GM12878 (cell line): ENCODE measurements at regions not wholly inside any gene's neighbourhood (a gene's known extent, or its start where the extent isn't known, plus 50 kb on each side); places are given as distances from the start of the nearest gene placed in this dataset.

Source experiments
- ATAC-seq: fragments of 200-7000 bp; cut with Tn5 transposase; 3 replicates; pipeline ENCODE4 v1.9.1; 2020; ENCODE audit warnings: mild to moderate bottlenecking, moderate library complexity
- BruUV-seq: library from RNA; stranded (reverse); fragments of 400-500 nt; replicated peaks from 2 replicates; lab custom pipeline; 2021; lab: Mats Ljungman, UMichigan
- CTCF ChIA-PET: fragments of 300-600 bp; sonication (Branson Sonifier 250); formaldehyde crosslinking; extraction: SDS; loops from one replicate; lab custom pipeline; 2021; ENCODE audit warnings: inconsistent platforms; lab: Yijun Ruan, JAX
- POLR2A ChIA-PET: fragments of 350-600 bp; formaldehyde crosslinking; extraction: SDS; loops from one replicate; lab custom pipeline; 2021; ENCODE audit warnings: inconsistent platforms; lab: Charles Lee
- RAD21 ChIA-PET: fragments of 300-600 bp; sonication (Branson Sonifier 250); formaldehyde crosslinking; loops from one replicate; lab custom pipeline; 2023; ENCODE audit warnings: antibody characterized with exemption; ENCODE audit not compliant: unreplicated experiment; lab: Charles Lee
- SMC1A ChIA-PET: fragments of 300-600 bp; sonication (Branson Sonifier 250); formaldehyde crosslinking; loops from one replicate; lab custom pipeline; 2023; ENCODE audit not compliant: unreplicated experiment, uncharacterized antibody; lab: Charles Lee
- DNase-seq: peaks from one replicate; pipeline ENCODE4 v3.0.0-alpha.2; 2011; ENCODE audit warnings: low read depth, low spot score
- FAIRE-seq: peaks from 3 replicates; lab custom pipeline; 2011; peaks lifted over from hg19 to GRCh38; lab: Jason Lieb, UNC
- H2AFZ ChIP-seq: 2 replicates; pipeline ENCODE4 v1.6.0; 2011; ENCODE audit warnings: low read depth, low read length, control low read depth; ENCODE audit not compliant: control insufficient read depth
- H3K27ac ChIP-seq: 2 replicates; pipeline ENCODE4 v1.5.1; 2011; ENCODE audit warnings: control low read depth; ENCODE audit not compliant: control insufficient read depth, insufficient read depth
- H3K27me3 ChIP-seq, 2 experiments: replicated peaks in 1 of 2; 2 replicates each; pipeline versions ENCODE4 v1.6.0 to v1.6.1; 2011; ENCODE audit warnings: low read length in 1 of 2; ENCODE audit not compliant: control insufficient read depth in 2 of 2, insufficient read depth in 2 of 2
- H3K36me3 ChIP-seq, 2 experiments: 2 replicates each; pipeline ENCODE4 v1.5.1; 2011; ENCODE audit warnings: low read length in 1 of 2; ENCODE audit not compliant: control insufficient read depth in 2 of 2, insufficient read depth in 2 of 2
- H3K4me1 ChIP-seq: 2 replicates; pipeline ENCODE4 v1.6.1; 2011; ENCODE audit warnings: mild to moderate bottlenecking, low read length, moderate library complexity, mixed read lengths; ENCODE audit not compliant: control insufficient read depth, insufficient read depth
- H3K4me2 ChIP-seq: 2 replicates; pipeline ENCODE4 v1.6.0; 2011; ENCODE audit warnings: control low read depth; ENCODE audit not compliant: control insufficient read depth, insufficient read depth
- H3K4me3 ChIP-seq: fragments of 200-600 bp; sonication (generic); 2 replicates; pipeline ENCODE4 v1.5.1; 2016
- H3K79me2 ChIP-seq: 2 replicates; pipeline ENCODE4 v1.6.0; 2011; ENCODE audit warnings: low read length; ENCODE audit not compliant: control insufficient read depth, insufficient read depth
- H3K9ac ChIP-seq: 2 replicates; pipeline ENCODE4 v1.8.0; 2011; ENCODE audit warnings: low read length, control low read depth, mixed read lengths; ENCODE audit not compliant: control insufficient read depth, insufficient read depth
- H3K9me3 ChIP-seq: replicated peaks from 3 replicates; pipeline ENCODE4 v1.5.1; 2011; ENCODE audit warnings: mild to moderate bottlenecking, low read length; ENCODE audit not compliant: control insufficient read depth, insufficient read depth
- H4K20me1 ChIP-seq: 2 replicates; pipeline ENCODE4 v1.6.0; 2011; ENCODE audit not compliant: control insufficient read depth, insufficient read depth
- ASH2L ChIP-seq: fragments of 300-600, 200-600 bp; sonication (generic); IDR thresholded peaks from 2 replicates; pipeline ENCODE4 v1.6.1; 2017; ENCODE audit warnings: low read depth, mild to moderate bottlenecking, borderline replicate concordance
- CHD4 ChIP-seq: fragments of 200-600 bp; sonication (generic); IDR thresholded peaks from 2 replicates; pipeline ENCODE4 v1.6.1; 2016; ENCODE audit warnings: mild to moderate bottlenecking
- HDAC6 ChIP-seq: fragments of 200-600 bp; sonication (generic); IDR thresholded peaks from one replicate; pipeline ENCODE4 v1.8.0; 2017; ENCODE audit warnings: antibody characterized with exemption; ENCODE audit not compliant: unreplicated experiment
- NR2F1 ChIP-seq: fragments of 450-650 bp; conservative IDR thresholded peaks from 2 replicates; pipeline ENCODE4 v1.6.1; 2017; ENCODE audit warnings: mild to moderate bottlenecking
- RB1 ChIP-seq: fragments of 450-650 bp; formaldehyde crosslinking; IDR thresholded peaks from 2 replicates; pipeline ENCODE4 v1.6.1; 2017; ENCODE audit warnings: mild to moderate bottlenecking, borderline replicate concordance
- RCOR1 ChIP-seq: conservative IDR thresholded peaks from 2 replicates; pipeline ENCODE4 v1.6.1; 2012; ENCODE audit warnings: low read depth, low read length, improper control_type of control experiment
- SMC3 ChIP-seq: IDR thresholded peaks from 2 replicates; pipeline ENCODE4 v1.6.1; 2011; ENCODE audit warnings: low read length, improper control_type of control experiment, borderline replicate concordance
- SUZ12 ChIP-seq: fragments of 200-600 bp; sonication (generic); IDR thresholded peaks from one replicate; pipeline ENCODE4 v1.6.1; 2018; ENCODE audit warnings: antibody characterized with exemption, mild to moderate bottlenecking; ENCODE audit not compliant: unreplicated experiment
- USF1 ChIP-seq: IDR thresholded peaks from 2 replicates; pipeline ENCODE4 v1.6.1; 2011; ENCODE audit warnings: borderline replicate concordance, low read depth, mild to moderate bottlenecking, moderate library complexity, mixed read lengths, low read length; ENCODE audit not compliant: insufficient read depth; ENCODE audit errors: extremely low read length
- ZNF217 ChIP-seq: fragments of 450-650 bp; IDR thresholded peaks from 2 replicates; pipeline ENCODE4 v1.6.1; 2017; ENCODE audit warnings: antibody characterized with exemption, mild to moderate bottlenecking
- WGBS: methylation state at CpG from one replicate; pipeline ENCODE4 v1.1.6; 2016; ENCODE audit warnings: low lambda C conversion rate; ENCODE audit not compliant: insufficient replicate concordance, insufficient coverage; ENCODE audit errors: missing lambda C conversion rate; 5-methylcytosine and 5-hydroxymethylcytosine counted together
- in situ Hi-C: fragments of 300-500 bp; cut with MboI; formaldehyde crosslinking; loops from 9 replicates; pipeline ENCODE4 v1.14.3; 2018; ENCODE audit warnings: mixed read lengths
- intact Hi-C: fragments of 100-400 bp; cut with micrococcal nuclease; formaldehyde crosslinking; loops from one replicate; pipeline ENCODE4 v1.14.2; 2022; ENCODE audit not compliant: unreplicated experiment
- TF ChIP-seq, protein P1 (sequence below): fragments of 450-650 bp; IDR thresholded peaks from 2 replicates; pipeline ENCODE4 v1.6.1; 2018; ENCODE audit warnings: borderline replicate concordance, mild to moderate bottlenecking; ENCODE audit not compliant: partially characterized antibody
- TF ChIP-seq, protein P2 (sequence below): fragments of 450-650 bp; IDR thresholded peaks from 2 replicates; pipeline ENCODE4 v1.6.1; 2017; ENCODE audit warnings: low read depth, mild to moderate bottlenecking, moderate library complexity
- TF ChIP-seq, protein P3 (sequence below): fragments of 450-650 bp; formaldehyde crosslinking; IDR thresholded peaks from 2 replicates; pipeline ENCODE4 v1.5.0; 2022; ENCODE audit warnings: mild to moderate bottlenecking, missing genetic modification characterization

DNA sequence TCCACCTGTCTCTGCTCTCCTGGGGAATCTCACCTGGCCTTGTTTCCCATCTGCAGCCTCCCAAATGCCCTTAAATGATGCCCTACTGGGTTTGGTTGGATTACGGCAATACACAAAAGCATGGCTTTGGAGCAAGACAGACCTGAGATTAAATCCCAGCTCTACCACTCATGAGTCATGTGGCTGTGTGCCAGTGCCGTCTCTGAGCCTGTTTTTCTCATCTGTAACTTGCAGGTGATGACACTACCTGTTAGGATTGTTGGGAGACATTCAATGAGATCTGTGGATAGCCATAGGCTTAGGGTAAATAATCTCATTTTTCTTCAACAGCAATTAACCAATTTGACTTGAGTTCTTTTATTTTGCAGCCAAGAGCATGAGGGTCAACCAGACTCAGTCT, 240.3 kb downstream of the MAF start:
- in situ Hi-C loops (no loop called here), intact Hi-C loops (no loop called here)
- SMC1A ChIA-PET, result no interaction called here
- no peaks in the 10 kb centered on the region for H4K20me1 ChIP-seq
- no peak overlapping the region for H3K4me3 ChIP-seq
- no peak for DNase-seq
- FAIRE-seq, result no peak
- no peak overlapping the region for H2AFZ ChIP-seq
- H3K27me3 ChIP-seq, result no peaks in the 10 kb centered on the region; a peak in 1 of 4 replicates
- H3K27ac ChIP-seq, result no peak overlapping the region
- no peak overlapping the region for H3K9ac ChIP-seq
- POLR2A ChIA-PET, result no interaction called here
- no peak for ATAC-seq
- no peaks in the 10 kb centered on the region for H3K36me3 ChIP-seq
- BruUV-seq, result no TSS peak
- H3K4me1 ChIP-seq, result no peaks in the 10 kb centered on the region
- 43% methylated on average over 2 of the region's 2 CpGs for WGBS
- CTCF ChIA-PET, result interaction anchor here (0.5 kb wide), 1 partner anchor 686 kb away, joined by 3 read pairs; no protein-coding TSS in a partner anchor
- H3K79me2 ChIP-seq, result no peaks in the 10 kb centered on the region
- H3K4me2 ChIP-seq, result no peak overlapping the region
- RAD21 ChIA-PET, result no interaction called here
- no peaks in the 10 kb centered on the region for H3K9me3 ChIP-seq
- TF ChIP-seq, protein P1, sequence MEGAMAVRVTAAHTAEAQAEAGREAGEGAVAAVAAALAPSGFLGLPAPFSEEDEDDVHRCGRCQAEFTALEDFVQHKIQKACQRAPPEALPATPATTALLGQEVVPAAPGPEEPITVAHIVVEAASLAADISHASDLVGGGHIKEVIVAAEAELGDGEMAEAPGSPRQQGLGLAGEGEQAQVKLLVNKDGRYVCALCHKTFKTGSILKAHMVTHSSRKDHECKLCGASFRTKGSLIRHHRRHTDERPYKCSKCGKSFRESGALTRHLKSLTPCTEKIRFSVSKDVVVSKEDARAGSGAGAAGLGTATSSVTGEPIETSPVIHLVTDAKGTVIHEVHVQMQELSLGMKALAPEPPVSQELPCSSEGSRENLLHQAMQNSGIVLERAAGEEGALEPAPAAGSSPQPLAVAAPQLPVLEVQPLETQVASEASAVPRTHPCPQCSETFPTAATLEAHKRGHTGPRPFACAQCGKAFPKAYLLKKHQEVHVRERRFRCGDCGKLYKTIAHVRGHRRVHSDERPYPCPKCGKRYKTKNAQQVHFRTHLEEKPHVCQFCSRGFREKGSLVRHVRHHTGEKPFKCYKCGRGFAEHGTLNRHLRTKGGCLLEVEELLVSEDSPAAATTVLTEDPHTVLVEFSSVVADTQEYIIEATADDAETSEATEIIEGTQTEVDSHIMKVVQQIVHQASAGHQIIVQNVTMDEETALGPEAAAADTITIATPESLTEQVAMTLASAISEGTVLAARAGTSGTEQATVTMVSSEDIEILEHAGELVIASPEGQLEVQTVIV, result no peak
- TF ChIP-seq CHD4 (no peak), SUZ12 (no peak), ASH2L (no peak), HDAC6 (no peak), RB1 (no peak), NR2F1 (no peak), ZNF217 (no peak), RCOR1 (no peak), USF1 (no peak), SMC3 (no peak)
- TF ChIP-seq, protein P2, sequence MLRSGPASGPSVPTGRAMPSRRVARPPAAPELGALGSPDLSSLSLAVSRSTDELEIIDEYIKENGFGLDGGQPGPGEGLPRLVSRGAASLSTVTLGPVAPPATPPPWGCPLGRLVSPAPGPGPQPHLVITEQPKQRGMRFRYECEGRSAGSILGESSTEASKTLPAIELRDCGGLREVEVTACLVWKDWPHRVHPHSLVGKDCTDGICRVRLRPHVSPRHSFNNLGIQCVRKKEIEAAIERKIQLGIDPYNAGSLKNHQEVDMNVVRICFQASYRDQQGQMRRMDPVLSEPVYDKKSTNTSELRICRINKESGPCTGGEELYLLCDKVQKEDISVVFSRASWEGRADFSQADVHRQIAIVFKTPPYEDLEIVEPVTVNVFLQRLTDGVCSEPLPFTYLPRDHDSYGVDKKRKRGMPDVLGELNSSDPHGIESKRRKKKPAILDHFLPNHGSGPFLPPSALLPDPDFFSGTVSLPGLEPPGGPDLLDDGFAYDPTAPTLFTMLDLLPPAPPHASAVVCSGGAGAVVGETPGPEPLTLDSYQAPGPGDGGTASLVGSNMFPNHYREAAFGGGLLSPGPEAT, result no peak
- TF ChIP-seq, protein P3, sequence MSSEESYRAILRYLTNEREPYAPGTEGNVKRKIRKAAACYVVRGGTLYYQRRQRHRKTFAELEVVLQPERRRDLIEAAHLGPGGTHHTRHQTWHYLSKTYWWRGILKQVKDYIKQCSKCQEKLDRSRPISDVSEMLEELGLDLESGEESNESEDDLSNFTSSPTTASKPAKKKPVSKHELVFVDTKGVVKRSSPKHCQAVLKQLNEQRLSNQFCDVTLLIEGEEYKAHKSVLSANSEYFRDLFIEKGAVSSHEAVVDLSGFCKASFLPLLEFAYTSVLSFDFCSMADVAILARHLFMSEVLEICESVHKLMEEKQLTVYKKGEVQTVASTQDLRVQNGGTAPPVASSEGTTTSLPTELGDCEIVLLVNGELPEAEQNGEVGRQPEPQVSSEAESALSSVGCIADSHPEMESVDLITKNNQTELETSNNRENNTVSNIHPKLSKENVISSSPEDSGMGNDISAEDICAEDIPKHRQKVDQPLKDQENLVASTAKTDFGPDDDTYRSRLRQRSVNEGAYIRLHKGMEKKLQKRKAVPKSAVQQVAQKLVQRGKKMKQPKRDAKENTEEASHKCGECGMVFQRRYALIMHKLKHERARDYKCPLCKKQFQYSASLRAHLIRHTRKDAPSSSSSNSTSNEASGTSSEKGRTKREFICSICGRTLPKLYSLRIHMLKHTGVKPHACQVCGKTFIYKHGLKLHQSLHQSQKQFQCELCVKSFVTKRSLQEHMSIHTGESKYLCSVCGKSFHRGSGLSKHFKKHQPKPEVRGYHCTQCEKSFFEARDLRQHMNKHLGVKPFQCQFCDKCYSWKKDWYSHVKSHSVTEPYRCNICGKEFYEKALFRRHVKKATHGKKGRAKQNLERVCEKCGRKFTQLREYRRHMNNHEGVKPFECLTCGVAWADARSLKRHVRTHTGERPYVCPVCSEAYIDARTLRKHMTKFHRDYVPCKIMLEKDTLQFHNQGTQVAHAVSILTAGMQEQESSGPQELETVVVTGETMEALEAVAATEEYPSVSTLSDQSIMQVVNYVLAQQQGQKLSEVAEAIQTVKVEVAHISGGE (CRISPR knock-in tag), result no peak
